Mesendoderm (in vitro differentiated cells): ENCODE measurements at regions not wholly inside any gene's neighbourhood (a gene's known extent, or its start where the extent isn't known, plus 50 kb on each side); places are given as distances from the start of the nearest gene placed in this dataset.
A peak's percentile ranks its signal among the peaks of the same experiment; 100 is the strongest.

Source experiments
- DNase-seq: peaks from one replicate; pipeline ENCODE4 v3.0.0; 2013
- H2AK5ac ChIP-seq: 2 replicates; pipeline ENCODE4 v1.6.1; 2013; ENCODE audit warnings: low read length, inconsistent platforms
- H2BK120ac ChIP-seq: 2 replicates; pipeline ENCODE4 v1.6.1; 2013; ENCODE audit warnings: low read depth, mild to moderate bottlenecking, low read length, moderate library complexity, mixed read lengths
- H2BK15ac ChIP-seq: replicated peaks from 2 replicates; pipeline ENCODE4 v1.6.1; 2013; ENCODE audit warnings: low read depth, mild to moderate bottlenecking, moderate library complexity
- H2BK5ac ChIP-seq: 2 replicates; pipeline ENCODE4 v1.6.1; 2013; ENCODE audit warnings: low read length, inconsistent platforms
- H3K18ac ChIP-seq: 2 replicates; pipeline ENCODE4 v1.6.1; 2013; ENCODE audit warnings: mild to moderate bottlenecking, low read length, mixed read lengths
- H3K23ac ChIP-seq: one replicate; pipeline ENCODE4 v1.6.1; 2013; ENCODE audit warnings: low read length
- H3K27ac ChIP-seq: 2 replicates; pipeline ENCODE4 v1.5.1; 2013; ENCODE audit warnings: low read depth, mild to moderate bottlenecking, inconsistent platforms, low read length, moderate library complexity
- H3K27me3 ChIP-seq: 2 replicates; pipeline ENCODE4 v1.6.1; 2013; ENCODE audit warnings: low read length, control low read depth, mild to moderate bottlenecking, inconsistent platforms; ENCODE audit not compliant: insufficient read depth, poor library complexity
- H3K36me3 ChIP-seq: 2 replicates; pipeline ENCODE4 v1.6.1; 2013; ENCODE audit warnings: low read length, inconsistent platforms; ENCODE audit not compliant: control insufficient read depth, insufficient read depth
- H3K4ac ChIP-seq: one replicate; pipeline ENCODE4 v1.6.1; 2013; ENCODE audit warnings: low read depth, mild to moderate bottlenecking, low read length, moderate library complexity
- H3K4me1 ChIP-seq: 2 replicates; pipeline ENCODE4 v1.6.1; 2013; ENCODE audit warnings: low read depth, low read length, inconsistent platforms; ENCODE audit not compliant: control insufficient read depth
- H3K4me2 ChIP-seq: 2 replicates; pipeline ENCODE4 v1.6.1; 2013; ENCODE audit warnings: low read length
- H3K4me3 ChIP-seq: 2 replicates; pipeline ENCODE4 v1.5.1; 2013; ENCODE audit warnings: mild to moderate bottlenecking, low read length
- H3K56ac ChIP-seq: one replicate; pipeline ENCODE4 v1.6.1; 2013; ENCODE audit warnings: low read length
- H3K79me1 ChIP-seq: 2 replicates; pipeline ENCODE4 v1.6.1; 2013; ENCODE audit warnings: low read length, inconsistent platforms
- H3K79me2 ChIP-seq: 2 replicates; pipeline ENCODE4 v1.6.1; 2013; ENCODE audit warnings: mild to moderate bottlenecking, low read length; ENCODE audit not compliant: control insufficient read depth, insufficient read depth
- H3K9ac ChIP-seq: 2 replicates; pipeline ENCODE4 v1.6.1; 2013; ENCODE audit warnings: low read length, inconsistent platforms
- H4K5ac ChIP-seq: one replicate; pipeline ENCODE4 v1.6.1; 2013; ENCODE audit warnings: low read length
- H4K8ac ChIP-seq: one replicate; pipeline ENCODE4 v1.6.1; 2013; ENCODE audit warnings: low read depth, mild to moderate bottlenecking, control low read depth, low read length, moderate library complexity
- WGBS: extraction: QIAGEN DNeasy Blood & Tissue Kit; methylation state at CpG from one replicate; pipeline ENCODE4 v1.1.7; 2013; ENCODE audit warnings: low lambda C conversion rate, missing lambda C conversion rate; ENCODE audit not compliant: insufficient coverage; ENCODE audit errors: extremely low coverage; 5-methylcytosine and 5-hydroxymethylcytosine counted together

- Histone ChIP-seq H2BK5ac (no peak overlapping the region), H3K23ac (no peak overlapping the region), H3K79me1 (no peaks in the 10 kb centered on the region), H3K56ac (no peak overlapping the region), H4K8ac (no peak overlapping the region), H3K4ac (no peak overlapping the region), H3K18ac (no peak overlapping the region), H3K36me3 (no peaks in the 10 kb centered on the region), H2BK120ac (no peak overlapping the region), H3K27ac (no peak overlapping the region), H3K79me2 (no peaks in the 10 kb centered on the region), H3K27me3 (no peaks in the 10 kb centered on the region), H2AK5ac (no peak overlapping the region), H4K5ac (no peak overlapping the region), H2BK15ac (no peak overlapping the region), H3K9ac (no peak overlapping the region), H3K4me3 (no peak overlapping the region), H3K4me1 (no peaks in the 10 kb centered on the region), H3K4me2 (no peak overlapping the region)
- peak; percentile 47 for DNase-seq
- no CpG with 5 or more reads among the region's 2 CpGs for WGBS
Observed at GRCh38 chr4:116668190-116668589, 417.2 kb downstream of the TRAM1L1 start.

- Histone ChIP-seq H3K27me3 (no peaks in the 10 kb centered on the region), H3K18ac (no peak overlapping the region), H3K56ac (no peak overlapping the region), H3K27ac (no peak overlapping the region), H3K36me3 (no peaks in the 10 kb centered on the region), H3K79me2 (no peaks in the 10 kb centered on the region), H4K8ac (no peak overlapping the region), H4K5ac (no peak overlapping the region), H2BK15ac (no peak overlapping the region), H2BK5ac (no peak overlapping the region), H3K4me2 (no peak overlapping the region), H2AK5ac (no peak overlapping the region), H3K9ac (no peak overlapping the region), H3K79me1 (no peaks in the 10 kb centered on the region), H3K4ac (no peak overlapping the region), H3K4me3 (no peak overlapping the region), H3K4me1 (no peaks in the 10 kb centered on the region), H3K23ac (no peak overlapping the region), H2BK120ac (no peak overlapping the region)
- WGBS: no CpG with 5 or more reads among the region's 1 CpG
- DNase-seq: no peak
Observed at GRCh38 chr4:116665716-116666115, 419.7 kb downstream of the TRAM1L1 start.

- Histone ChIP-seq H3K4ac (no peak overlapping the region), H2BK15ac (no peak overlapping the region), H3K27me3 (no peaks in the 10 kb centered on the region), H3K18ac (no peak overlapping the region), H4K8ac (no peak overlapping the region), H3K36me3 (no peaks in the 10 kb centered on the region), H3K9ac (no peak overlapping the region), H2AK5ac (no peak overlapping the region), H2BK120ac (no peak overlapping the region), H3K27ac (no peak overlapping the region), H3K79me1 (no peaks in the 10 kb centered on the region), H3K23ac (no peak overlapping the region), H3K79me2 (no peaks in the 10 kb centered on the region), H3K56ac (no peak overlapping the region), H4K5ac (no peak overlapping the region), H3K4me1 (no peaks in the 10 kb centered on the region), H3K4me2 (no peak overlapping the region), H2BK5ac (no peak overlapping the region), H3K4me3 (no peak overlapping the region)
- peak; percentile 11 for DNase-seq
- no CpG with 5 or more reads among the region's 2 CpGs for WGBS
Observed at GRCh38 chr4:116664198-116664597, 421.2 kb downstream of the TRAM1L1 start.

GRCh38 chr4:116639070-116639577 lies 446.3 kb downstream of the TRAM1L1 start:
- Histone ChIP-seq H3K27ac (no peak overlapping the region), H3K4ac (no peak overlapping the region)

GRCh38 chr4:116638592-116638991 lies 446.8 kb downstream of the TRAM1L1 start:
- Histone ChIP-seq H4K5ac (no peak overlapping the region), H4K8ac (no peak overlapping the region), H3K79me1 (no peaks in the 10 kb centered on the region), H3K4ac (no peak overlapping the region), H3K23ac (no peak overlapping the region), H2AK5ac (no peak overlapping the region), H2BK5ac (no peak overlapping the region), H3K9ac (no peak overlapping the region), H3K4me3 (no peak overlapping the region), H3K4me2 (no peak overlapping the region), H3K27ac (no peak overlapping the region), H3K18ac (no peak overlapping the region), H2BK15ac (no peak overlapping the region), H3K36me3 (no peaks in the 10 kb centered on the region), H2BK120ac (no peak overlapping the region), H3K4me1 (no peaks in the 10 kb centered on the region), H3K27me3 (no peaks in the 10 kb centered on the region), H3K56ac (no peak overlapping the region), H3K79me2 (no peaks in the 10 kb centered on the region)
- DNase-seq: peak; percentile 13

More at GRCh38 chr4:116639070-116639577, 446.3 kb downstream of the TRAM1L1 start:
- no CpG with 5 or more reads among the region's 3 CpGs for WGBS
- no peak overlapping the region for H3K18ac ChIP-seq
- H3K23ac ChIP-seq: no peak overlapping the region
- no peak overlapping the region for H2BK120ac ChIP-seq
- H2BK15ac ChIP-seq: no peak overlapping the region
- no peaks in the 10 kb centered on the region for H3K27me3 ChIP-seq
- no peak overlapping the region for H3K9ac ChIP-seq
- H3K4me1 ChIP-seq: no peaks in the 10 kb centered on the region
- no peaks in the 10 kb centered on the region for H3K79me2 ChIP-seq
- no peak overlapping the region for H3K4me2 ChIP-seq
- no peak overlapping the region for H3K56ac ChIP-seq
- no peak overlapping the region for H3K4me3 ChIP-seq
- H2BK5ac ChIP-seq: no peak overlapping the region
- H3K36me3 ChIP-seq: no peaks in the 10 kb centered on the region
- no peaks in the 10 kb centered on the region for H3K79me1 ChIP-seq
- H4K8ac ChIP-seq: no peak overlapping the region
- no peak for DNase-seq
- no peak overlapping the region for H2AK5ac ChIP-seq
- no peak overlapping the region for H4K5ac ChIP-seq

GRCh38 chr4:116636917-116637316 lies 448.5 kb downstream of the TRAM1L1 start:
- Histone ChIP-seq H2BK120ac (no peak overlapping the region), H3K4me1 (no peaks in the 10 kb centered on the region), H3K18ac (no peak overlapping the region), H3K36me3 (no peaks in the 10 kb centered on the region), H3K27me3 (no peaks in the 10 kb centered on the region), H2BK15ac (no peak overlapping the region), H4K5ac (no peak overlapping the region), H3K56ac (no peak overlapping the region), H3K27ac (no peak overlapping the region), H2AK5ac (no peak overlapping the region), H3K79me1 (no peaks in the 10 kb centered on the region), H3K79me2 (no peaks in the 10 kb centered on the region), H3K23ac (no peak overlapping the region), H3K9ac (no peak overlapping the region), H3K4me2 (no peak overlapping the region), H2BK5ac (no peak overlapping the region), H3K4ac (no peak overlapping the region), H4K8ac (no peak overlapping the region), H3K4me3 (no peak overlapping the region)
- no CpG with 5 or more reads among the region's 1 CpG for WGBS
- no peak for DNase-seq
